Neutrophil (primary cell): ENCODE measurements at regions not wholly inside any gene's neighbourhood (a gene's known extent, or its start where the extent isn't known, plus 50 kb on each side); places are given as distances from the start of the nearest gene placed in this dataset.

Source experiments
- H3K27ac ChIP-seq: fragments of 200-600 bp; sonication (generic); 2 replicates; pipeline ENCODE4 v1.5.1; 2016; ENCODE audit warnings: mild to moderate bottlenecking, moderate library complexity
- H3K27me3 ChIP-seq: fragments of 200-600 bp; sonication (generic); 2 replicates; pipeline ENCODE4 v1.6.0; 2016; ENCODE audit warnings: mild to moderate bottlenecking
- H3K36me3 ChIP-seq: fragments of 200-600 bp; sonication (generic); 2 replicates; pipeline ENCODE4 v1.5.1; 2017
- H3K4me1 ChIP-seq, 2 experiments: fragments of 200-600 bp in 1 of 2; sonication (generic) in 1 of 2; 1 replicate in 1 of 2; 2 replicates in 1 of 2; pipeline versions ENCODE4 v1.5.1 to v1.6.1; 2013 to 2016; ENCODE audit warnings: low read depth in 1 of 2, low read length in 1 of 2, mild to moderate bottlenecking in 1 of 2, moderate library complexity in 1 of 2; ENCODE audit not compliant: control insufficient read depth in 1 of 2, insufficient read depth in 1 of 2
- H3K4me3 ChIP-seq, 2 experiments: fragments of 200-600 bp in 1 of 2; sonication (generic) in 1 of 2; 1 replicate in 1 of 2; 2 replicates in 1 of 2; pipeline ENCODE4 v1.5.1; 2013 to 2016; ENCODE audit warnings: low read depth in 1 of 2, low read length in 1 of 2, mild to moderate bottlenecking in 1 of 2, moderate library complexity in 1 of 2
- H3K9me3 ChIP-seq: fragments of 200-600 bp; sonication (generic); 2 replicates; pipeline ENCODE4 v1.5.1; 2016
- CTCF ChIP-seq: fragments of 200-600 bp; sonication (generic); IDR thresholded peaks from 2 replicates; pipeline ENCODE4 v1.5.1; 2016; ENCODE audit warnings: antibody characterized with exemption

DNA sequence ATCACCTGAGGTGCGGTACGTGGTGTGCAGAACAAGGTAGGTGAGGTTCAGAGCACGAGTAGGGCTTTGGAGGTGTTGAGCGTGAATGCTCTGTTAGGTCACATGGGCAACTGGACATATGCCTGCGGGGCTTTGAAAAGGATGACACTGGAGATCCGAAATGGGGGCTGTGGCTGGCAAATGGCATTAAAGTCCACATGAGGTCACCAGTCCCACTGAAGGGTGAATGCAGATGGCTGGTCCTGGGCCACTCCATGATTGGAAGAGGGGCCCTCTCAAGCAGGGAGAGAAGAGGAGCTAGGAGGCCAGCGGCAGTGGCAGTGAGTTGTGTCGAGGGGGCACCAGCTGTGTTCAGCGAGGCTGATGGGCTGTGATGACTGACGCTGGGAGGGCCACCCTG, 254.9 kb upstream of the SHH start:
- H3K4me3 ChIP-seq, result no peak overlapping the region
- H3K9me3 ChIP-seq, result no peaks in the 10 kb centered on the region
- TF ChIP-seq CTCF, result no peak
- no peaks in the 10 kb centered on the region for H3K4me1 ChIP-seq
- no peaks in the 10 kb centered on the region for H3K27me3 ChIP-seq
- H3K36me3 ChIP-seq, result no peaks in the 10 kb centered on the region
- H3K27ac ChIP-seq, result no peak overlapping the region

- H3K4me3 ChIP-seq, result no peak overlapping the region
- H3K27me3 ChIP-seq, result no peaks in the 10 kb centered on the region
- H3K36me3 ChIP-seq, result no peaks in the 10 kb centered on the region
- TF ChIP-seq CTCF, result no peak
- no peaks in the 10 kb centered on the region for H3K9me3 ChIP-seq
- H3K27ac ChIP-seq, result no peak overlapping the region
- H3K4me1 ChIP-seq, result no peaks in the 10 kb centered on the region
These were observed 253.1 kb upstream of the SHH start for GRCh38 chr7:156065400-156065799.

DNA sequence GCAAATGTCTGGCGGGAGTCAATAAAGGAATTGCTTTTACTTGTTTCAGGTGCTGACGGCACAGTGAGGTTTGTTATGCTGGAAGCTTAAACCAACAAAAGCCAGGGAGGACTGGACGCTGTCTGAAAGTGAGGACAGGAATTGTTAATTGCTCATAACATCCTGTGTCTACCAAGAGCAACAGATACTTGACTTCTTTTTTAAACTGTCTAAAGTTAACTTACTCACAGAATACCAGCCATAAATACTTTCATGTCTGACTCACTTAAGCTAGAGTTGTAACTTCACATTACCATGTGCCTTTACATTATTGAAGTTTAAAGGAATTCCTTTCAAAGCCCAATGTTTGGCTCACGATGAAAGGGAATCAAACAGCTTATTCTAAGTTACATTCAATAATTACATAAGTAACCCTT, 252.7 kb upstream of the SHH start:
- no peaks in the 10 kb centered on the region for H3K4me1 ChIP-seq
- no peak overlapping the region for H3K4me3 ChIP-seq
- H3K9me3 ChIP-seq, result no peaks in the 10 kb centered on the region
- no peaks in the 10 kb centered on the region for H3K36me3 ChIP-seq
- TF ChIP-seq CTCF, result no peak
- H3K27ac ChIP-seq, result no peak overlapping the region
- no peaks in the 10 kb centered on the region for H3K27me3 ChIP-seq

GRCh38 chr7:156063241-156063810, 251.1 kb upstream of the SHH start:
- Histone ChIP-seq H3K27ac (no peak overlapping the region), H3K36me3 (no peaks in the 10 kb centered on the region), H3K4me1 (no peaks in the 10 kb centered on the region), H3K27me3 (no peaks in the 10 kb centered on the region), H3K4me3 (no peak overlapping the region), H3K9me3 (no peaks in the 10 kb centered on the region)
- no peak for TF ChIP-seq CTCF

GRCh38 chr7:156062286-156062685, 250.0 kb upstream of the SHH start:
- Histone ChIP-seq H3K36me3 (no peaks in the 10 kb centered on the region), H3K4me3 (no peak overlapping the region), H3K27ac (no peak overlapping the region), H3K27me3 (no peaks in the 10 kb centered on the region), H3K9me3 (no peaks in the 10 kb centered on the region), H3K4me1 (no peaks in the 10 kb centered on the region)
- no peak for TF ChIP-seq CTCF
